ENCODE measurements at regions not wholly inside any gene's neighbourhood (a gene's known extent, or its start where the extent isn't known, plus 50 kb on each side); places are given as distances from the start of the nearest gene placed in this dataset.

DNA sequence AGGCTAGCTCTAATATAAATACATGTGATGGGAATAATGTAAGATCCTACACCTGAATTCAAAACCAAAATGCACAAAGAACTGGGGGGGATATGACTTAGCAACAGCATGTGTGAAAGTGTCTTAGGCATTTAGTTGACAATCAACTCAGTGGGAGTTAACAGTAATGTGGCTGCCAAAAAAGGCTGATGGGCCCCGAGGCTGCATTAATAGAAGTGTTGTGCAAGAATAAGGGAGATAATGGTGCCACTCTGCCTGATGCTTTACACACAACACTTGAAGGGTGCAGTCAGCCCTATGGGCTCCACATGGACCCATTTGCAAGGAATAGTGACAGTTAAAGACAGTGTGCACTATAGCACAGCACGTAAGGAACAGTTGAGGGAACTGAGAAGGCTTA is 649.4 kb upstream of the ZEB2 start:
- H3K27me3 ChIP-seq (ENCODE audit: insufficient read depth, low read depth, severe bottlenecking), result no peaks in the 10 kb centered on the region
- DNase-seq, result no peak
- no peak overlapping the region for H3K4me3 ChIP-seq (ENCODE audit: low read depth, low read length)
- no peak overlapping the region for H3K27ac ChIP-seq
- TF ChIP-seq, protein P1, sequence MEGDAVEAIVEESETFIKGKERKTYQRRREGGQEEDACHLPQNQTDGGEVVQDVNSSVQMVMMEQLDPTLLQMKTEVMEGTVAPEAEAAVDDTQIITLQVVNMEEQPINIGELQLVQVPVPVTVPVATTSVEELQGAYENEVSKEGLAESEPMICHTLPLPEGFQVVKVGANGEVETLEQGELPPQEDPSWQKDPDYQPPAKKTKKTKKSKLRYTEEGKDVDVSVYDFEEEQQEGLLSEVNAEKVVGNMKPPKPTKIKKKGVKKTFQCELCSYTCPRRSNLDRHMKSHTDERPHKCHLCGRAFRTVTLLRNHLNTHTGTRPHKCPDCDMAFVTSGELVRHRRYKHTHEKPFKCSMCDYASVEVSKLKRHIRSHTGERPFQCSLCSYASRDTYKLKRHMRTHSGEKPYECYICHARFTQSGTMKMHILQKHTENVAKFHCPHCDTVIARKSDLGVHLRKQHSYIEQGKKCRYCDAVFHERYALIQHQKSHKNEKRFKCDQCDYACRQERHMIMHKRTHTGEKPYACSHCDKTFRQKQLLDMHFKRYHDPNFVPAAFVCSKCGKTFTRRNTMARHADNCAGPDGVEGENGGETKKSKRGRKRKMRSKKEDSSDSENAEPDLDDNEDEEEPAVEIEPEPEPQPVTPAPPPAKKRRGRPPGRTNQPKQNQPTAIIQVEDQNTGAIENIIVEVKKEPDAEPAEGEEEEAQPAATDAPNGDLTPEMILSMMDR (IDR thresholded peaks at IDR 0.05; ENCODE audit: low read depth, low read length), result no peak
- no peaks in the 10 kb centered on the region for H3K36me3 ChIP-seq
- no peaks in the 10 kb centered on the region for H3K9me3 ChIP-seq (ENCODE audit: severe bottlenecking)

DNA sequence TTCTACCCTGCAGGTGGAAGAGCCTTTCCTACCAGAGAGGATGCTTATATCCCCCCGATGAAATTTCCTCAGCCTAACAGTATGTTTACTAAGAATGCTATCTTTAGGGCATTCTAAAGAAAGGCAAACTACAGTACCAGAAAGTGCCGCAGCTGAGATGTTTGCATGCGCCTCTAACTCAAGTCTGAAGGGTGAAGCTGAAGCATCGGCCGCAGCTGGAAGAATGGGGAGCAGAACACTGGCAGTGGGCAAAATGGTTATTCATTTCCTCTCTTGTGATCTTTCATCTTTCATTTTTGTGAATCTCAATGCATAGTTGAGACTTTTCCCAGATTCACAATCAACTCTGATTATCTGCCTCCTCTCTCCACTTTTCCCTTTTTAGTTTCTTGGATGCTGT is 648.2 kb upstream of the ZEB2 start:
- TF ChIP-seq, protein P1 (IDR thresholded peaks at IDR 0.05; ENCODE audit: low read depth, low read length), result no peak
- no peaks in the 10 kb centered on the region for H3K27me3 ChIP-seq (ENCODE audit: insufficient read depth, low read depth, severe bottlenecking)
- H3K4me3 ChIP-seq (ENCODE audit: low read depth, low read length), result no peak overlapping the region
- H3K9me3 ChIP-seq (ENCODE audit: severe bottlenecking), result no peaks in the 10 kb centered on the region
- no peak for DNase-seq
- H3K36me3 ChIP-seq, result no peaks in the 10 kb centered on the region
- H3K27ac ChIP-seq, result no peak overlapping the region

DNA sequence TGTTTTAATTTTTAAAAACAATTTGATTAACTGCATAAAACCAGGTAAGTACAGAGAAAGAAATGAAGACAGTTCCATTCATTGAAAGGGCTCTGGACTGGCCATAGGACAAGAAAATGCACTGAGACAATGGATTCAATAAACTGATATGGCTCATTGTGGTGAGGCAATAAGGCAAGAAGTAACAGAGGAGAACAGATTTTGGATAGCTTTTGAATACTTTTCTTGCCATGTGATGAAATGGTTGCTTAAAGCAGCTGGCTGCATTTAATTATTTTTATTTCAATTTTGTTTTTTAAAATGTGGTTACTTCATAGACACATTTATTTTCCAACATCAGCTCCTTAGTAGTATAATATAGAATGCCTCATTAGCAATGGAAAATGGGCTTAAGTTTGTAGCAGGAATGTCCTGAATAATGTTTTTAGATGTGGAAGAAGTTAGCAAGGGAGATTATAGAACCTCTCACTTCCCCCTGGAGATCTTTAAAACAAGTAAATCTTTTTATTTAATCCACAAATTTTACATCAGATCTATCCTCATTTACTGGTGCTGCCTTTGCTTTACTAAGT is 646.9 kb upstream of the ZEB2 start:
- no peak for DNase-seq
- no peaks in the 10 kb centered on the region for H3K27me3 ChIP-seq (ENCODE audit: insufficient read depth, low read depth, severe bottlenecking)
- H3K4me3 ChIP-seq (ENCODE audit: low read depth, low read length), result no peak overlapping the region
- H3K27ac ChIP-seq, result no peak overlapping the region
- H3K36me3 ChIP-seq, result no peaks in the 10 kb centered on the region
- H3K9me3 ChIP-seq (ENCODE audit: severe bottlenecking), result no peaks in the 10 kb centered on the region
- TF ChIP-seq, protein P1 (IDR thresholded peaks at IDR 0.05; ENCODE audit: low read depth, low read length), result no peak

DNA sequence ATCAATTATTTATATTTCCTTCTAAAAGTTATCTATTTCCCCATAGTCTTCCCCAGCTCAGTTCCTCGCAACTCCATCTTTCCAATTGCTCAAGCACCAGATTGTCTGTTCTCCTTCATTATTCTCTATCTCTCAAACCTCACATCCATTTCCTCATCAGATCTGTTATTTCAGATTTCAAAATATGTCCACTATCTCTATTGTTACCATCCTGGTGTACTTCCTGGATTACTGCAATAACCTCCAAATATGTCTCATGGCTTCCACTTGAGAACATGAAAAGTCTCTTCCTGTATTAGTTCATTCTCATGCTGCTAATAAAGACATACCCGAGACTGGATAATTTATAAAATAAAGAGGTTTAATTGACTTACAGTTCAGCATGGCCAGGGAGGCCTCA is 641.7 kb upstream of the ZEB2 start:
- H3K27ac ChIP-seq, result no peak overlapping the region

DNA sequence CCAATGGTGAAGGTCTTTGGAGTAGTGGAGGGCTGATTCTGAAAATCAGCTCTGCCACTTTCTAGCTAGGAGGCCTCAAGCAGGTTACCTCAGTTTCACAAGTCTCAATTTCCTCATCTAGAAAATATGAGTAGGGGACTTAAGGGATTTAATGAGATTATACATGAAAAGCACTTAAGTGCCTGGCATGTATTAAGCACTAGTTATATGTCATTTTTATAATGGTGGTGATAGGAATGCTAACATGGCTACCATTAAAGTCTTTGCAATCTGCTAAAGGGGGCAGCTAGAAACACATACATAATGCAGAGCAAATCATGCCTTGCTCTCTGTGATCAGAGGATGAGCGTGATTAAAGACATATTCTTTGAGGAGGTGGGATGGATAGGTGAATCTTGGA is 640.9 kb upstream of the ZEB2 start:
- no peaks in the 10 kb centered on the region for H3K9me3 ChIP-seq (ENCODE audit: severe bottlenecking)
- TF ChIP-seq, protein P1 (IDR thresholded peaks at IDR 0.05; ENCODE audit: low read depth, low read length), result no peak
- H3K36me3 ChIP-seq, result no peaks in the 10 kb centered on the region
- no peak for DNase-seq
- no peak overlapping the region for H3K27ac ChIP-seq
- H3K27me3 ChIP-seq (ENCODE audit: insufficient read depth, low read depth, severe bottlenecking), result no peaks in the 10 kb centered on the region
- no peak overlapping the region for H3K4me3 ChIP-seq (ENCODE audit: low read depth, low read length)

More for the DNA sequence above, 641.7 kb upstream of the ZEB2 start:
- no peaks in the 10 kb centered on the region for H3K27me3 ChIP-seq (ENCODE audit: insufficient read depth, low read depth, severe bottlenecking)
- H3K9me3 ChIP-seq (ENCODE audit: severe bottlenecking), result no peaks in the 10 kb centered on the region
- DNase-seq, result no peak
- H3K36me3 ChIP-seq, result no peaks in the 10 kb centered on the region
- TF ChIP-seq, protein P1 (IDR thresholded peaks at IDR 0.05; ENCODE audit: low read depth, low read length), result no peak
- no peak overlapping the region for H3K4me3 ChIP-seq (ENCODE audit: low read depth, low read length)

DNA sequence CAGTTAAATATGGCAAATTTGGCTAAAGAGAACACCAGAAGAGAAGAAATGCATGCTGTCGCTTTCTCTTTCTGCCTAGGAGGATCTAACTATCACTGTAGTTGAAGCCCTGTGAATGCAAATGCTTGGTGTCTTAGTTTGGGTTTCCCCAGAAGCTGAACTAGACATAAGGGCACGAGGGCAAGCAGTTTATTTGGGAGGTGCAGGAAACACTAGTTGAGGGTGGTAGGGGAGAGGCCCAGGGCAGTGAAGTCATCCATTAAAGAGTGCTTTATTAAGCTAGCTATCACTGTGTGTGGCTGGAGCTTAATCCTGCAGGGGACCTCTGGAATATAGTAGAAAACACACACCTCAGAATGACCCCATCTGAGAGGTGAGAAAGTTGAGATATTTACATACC is 639.8 kb upstream of the ZEB2 start:
- H3K27me3 ChIP-seq (ENCODE audit: insufficient read depth, low read depth, severe bottlenecking), result no peaks in the 10 kb centered on the region
- no peak overlapping the region for H3K27ac ChIP-seq
- no peaks in the 10 kb centered on the region for H3K9me3 ChIP-seq (ENCODE audit: severe bottlenecking)
- no peak overlapping the region for H3K4me3 ChIP-seq (ENCODE audit: low read depth, low read length)
- TF ChIP-seq, protein P1 (IDR thresholded peaks at IDR 0.05; ENCODE audit: low read depth, low read length), result no peak
- DNase-seq, result no peak
- no peaks in the 10 kb centered on the region for H3K36me3 ChIP-seq

Measured in WERI-Rb-1 (cell line).